NCI-H187 (cell line): ENCODE measurements at regions not wholly inside any gene's neighbourhood (a gene's known extent, or its start where the extent isn't known, plus 50 kb on each side); places are given as distances from the start of the nearest gene placed in this dataset.

Source experiments
- DNase-seq, 2 experiments: peaks; one replicate each; lab custom pipeline; 2025; lab: John Stamatoyannopoulos, UW

DNA sequence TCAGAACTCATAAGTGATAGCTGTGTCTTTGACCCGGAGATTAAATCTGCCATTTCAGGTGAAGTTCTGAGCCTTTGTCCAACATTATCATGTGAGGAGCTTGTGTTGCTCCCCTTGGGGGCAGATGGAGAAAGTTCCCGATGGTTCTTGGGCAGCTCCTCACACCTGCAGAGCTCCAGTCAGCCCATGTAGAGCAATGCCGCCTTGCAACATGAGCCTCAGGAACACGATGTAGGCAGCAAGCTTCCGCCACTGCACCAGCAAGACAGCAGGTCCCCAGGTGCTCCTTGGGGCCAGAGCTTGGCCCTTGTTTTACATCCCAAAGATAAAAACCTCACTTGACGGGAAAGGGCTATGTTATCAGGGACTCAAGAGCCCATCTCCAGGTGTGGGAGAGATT is 292.7 kb downstream of the IRX1 start:
- no peak for DNase-seq

DNA sequence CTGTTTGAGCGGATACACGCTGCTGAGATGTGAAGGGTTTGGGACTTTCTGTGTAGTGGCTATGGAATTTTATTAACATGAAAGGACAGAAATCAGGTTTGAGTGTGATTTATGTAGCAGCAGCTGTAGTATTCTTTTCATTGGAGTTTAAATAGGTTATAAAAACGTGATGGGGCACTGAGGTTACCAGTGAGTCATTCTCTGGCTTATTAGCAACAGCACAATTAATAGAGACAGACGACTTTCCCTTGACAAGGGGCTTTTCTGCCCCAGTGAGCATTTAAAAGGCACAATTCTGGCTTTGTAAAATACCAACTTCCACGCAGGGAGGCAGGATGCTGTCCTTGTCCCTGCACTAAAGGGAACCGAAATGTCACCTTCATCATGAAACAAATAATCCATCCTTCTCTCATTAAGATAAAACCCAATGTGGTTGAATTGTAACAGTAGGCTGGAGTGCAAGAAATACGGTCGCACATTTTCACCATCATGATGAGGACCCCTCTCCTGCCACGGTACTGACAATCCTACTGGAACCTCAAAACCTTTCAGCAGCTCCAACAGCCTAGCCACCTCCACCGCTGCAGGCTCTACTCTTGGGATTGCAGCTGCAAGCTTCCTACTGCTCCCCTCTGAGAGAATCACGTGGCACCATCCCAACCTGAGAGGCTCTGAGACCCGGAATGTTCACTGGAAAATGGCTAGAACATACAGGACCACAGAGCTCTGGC is 293.9 kb downstream of the IRX1 start:
- DNase-seq: no peak

DNA sequence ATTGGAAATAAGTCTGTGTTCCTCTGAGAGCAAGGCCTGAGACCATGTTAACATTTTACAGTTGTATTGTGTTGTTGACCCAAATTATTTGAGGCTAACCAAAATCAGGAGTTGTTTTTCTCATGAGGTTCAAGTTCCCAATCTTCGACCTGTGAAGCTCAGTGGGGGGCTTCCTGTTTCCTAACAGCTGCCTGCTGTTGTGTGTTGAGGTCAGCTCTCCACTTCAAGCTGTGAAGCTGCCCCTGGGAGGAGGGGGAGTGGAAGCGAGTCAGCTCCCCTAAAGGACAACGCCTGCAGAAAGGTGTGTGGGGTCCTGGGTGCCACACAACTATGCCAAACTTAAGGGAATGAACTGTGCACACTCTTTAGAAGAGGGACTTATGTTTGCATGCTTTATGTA is 295.5 kb downstream of the IRX1 start:
- no peak for DNase-seq

DNA sequence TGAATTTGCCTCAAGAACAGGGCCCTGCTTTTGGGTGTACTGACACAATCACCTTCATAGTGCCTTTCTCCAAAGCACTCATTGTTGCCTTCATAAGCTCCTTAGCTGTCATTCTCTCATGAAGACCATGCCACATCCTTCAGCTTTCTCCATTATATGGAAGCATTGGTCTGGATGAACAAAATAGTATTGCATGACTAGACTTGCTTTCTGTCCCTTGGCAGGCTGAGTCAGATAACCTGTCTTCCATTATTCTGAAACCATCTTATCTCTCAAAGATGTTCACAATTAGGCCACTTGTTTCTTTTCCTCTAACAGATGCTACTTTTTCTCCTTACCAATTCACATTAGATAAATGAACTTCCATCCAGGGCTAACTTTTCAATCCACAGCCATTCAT is 297.9 kb downstream of the IRX1 start:
- no peak for DNase-seq

DNA sequence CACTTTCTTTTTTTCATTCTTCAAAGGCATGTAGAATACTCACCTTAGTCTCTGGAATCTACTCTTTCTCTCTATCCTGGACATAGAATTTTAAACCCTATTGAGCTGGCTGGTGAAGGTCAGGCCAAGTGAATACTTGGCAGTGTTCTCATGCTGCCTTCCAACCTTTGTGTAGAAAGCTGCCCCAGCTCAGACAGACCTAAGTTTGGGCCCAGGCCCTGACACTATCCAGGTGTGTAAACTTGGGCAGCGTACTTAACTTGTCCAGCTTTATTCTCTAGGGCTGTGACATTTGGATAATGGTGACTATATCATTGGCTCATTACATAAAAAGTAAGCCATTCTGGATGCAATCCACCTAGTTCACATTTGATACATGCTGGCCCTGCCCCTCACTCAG is 298.3 kb downstream of the IRX1 start:
- DNase-seq: no peak

DNA sequence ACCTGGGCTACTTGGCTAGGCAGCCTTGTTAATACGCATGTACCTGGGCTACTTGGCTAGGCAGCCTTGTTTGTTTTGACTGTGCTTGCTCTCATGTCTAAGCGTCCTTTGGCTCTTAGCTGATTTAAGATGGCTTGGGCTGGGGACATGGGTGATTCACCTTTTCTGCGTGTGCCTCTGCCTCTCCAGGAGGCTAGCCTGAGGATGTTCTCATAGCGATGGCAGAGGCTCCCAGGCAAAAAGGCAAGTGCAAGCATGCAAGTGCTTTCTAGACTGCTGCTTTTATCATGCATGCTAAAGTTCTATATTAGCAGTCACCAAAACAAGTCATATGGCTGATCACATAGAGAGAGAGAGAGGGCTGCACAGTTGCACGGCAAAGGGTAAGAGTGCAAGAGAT is 300.5 kb downstream of the IRX1 start:
- DNase-seq: no peak

DNA sequence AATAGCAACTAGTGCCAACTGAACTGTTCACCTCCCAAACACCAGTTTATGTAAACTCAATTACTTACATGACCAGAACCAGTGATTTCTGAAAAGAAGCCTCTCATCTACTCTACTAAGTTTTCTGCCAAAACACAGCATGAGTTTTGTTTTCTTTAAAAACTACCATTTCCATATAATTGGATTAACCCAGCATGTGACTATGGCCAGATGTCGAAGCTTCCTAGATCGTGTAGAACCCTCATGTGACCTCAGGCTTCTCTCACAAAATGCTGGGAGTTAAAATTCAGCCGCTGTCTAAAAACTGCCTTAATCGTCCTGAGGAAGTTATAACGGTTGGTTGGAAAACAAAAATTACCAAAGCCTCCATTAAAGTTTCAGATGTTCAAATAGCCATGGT is 303.5 kb downstream of the IRX1 start:
- DNase-seq: no peak

DNA sequence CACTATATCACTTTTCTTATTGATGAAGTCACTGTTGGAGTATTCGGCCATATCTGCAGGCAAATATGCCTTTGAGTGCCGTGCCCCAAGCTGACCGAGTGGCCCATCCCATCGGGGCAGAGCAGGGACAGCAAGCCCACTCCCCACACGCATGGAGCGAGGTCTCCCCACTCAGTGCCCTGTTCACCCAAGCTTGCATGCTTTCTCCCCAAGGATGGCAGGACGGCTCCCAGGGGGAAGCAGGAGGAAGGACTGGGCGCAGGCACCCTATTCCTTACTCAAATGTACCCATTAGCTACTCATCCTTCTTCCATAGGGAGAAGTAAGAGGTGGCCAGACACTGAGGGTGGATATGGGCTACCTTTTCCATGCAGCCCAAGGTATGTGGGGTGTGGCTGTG is 309.0 kb downstream of the IRX1 start:
- no peak for DNase-seq

DNA sequence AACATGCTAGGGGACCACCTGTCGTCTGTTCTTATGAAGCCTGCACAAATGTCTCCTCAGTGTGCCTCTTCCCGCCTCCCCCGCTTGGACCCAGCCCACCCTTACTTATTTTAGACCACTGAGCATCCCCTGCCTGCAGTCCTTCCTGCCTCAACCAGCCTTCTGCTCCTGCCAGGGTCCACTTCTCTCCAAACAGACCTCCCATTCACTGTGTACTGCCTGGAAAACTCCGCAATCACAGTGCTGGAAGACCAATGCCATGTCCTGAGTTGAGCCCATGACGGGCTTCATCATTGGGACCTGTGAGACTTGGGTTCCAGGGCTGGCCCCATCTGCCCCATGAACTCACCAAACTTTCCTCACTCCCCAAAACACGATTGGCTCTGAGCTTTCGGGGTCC is 309.4 kb downstream of the IRX1 start:
- no peak for DNase-seq

DNA sequence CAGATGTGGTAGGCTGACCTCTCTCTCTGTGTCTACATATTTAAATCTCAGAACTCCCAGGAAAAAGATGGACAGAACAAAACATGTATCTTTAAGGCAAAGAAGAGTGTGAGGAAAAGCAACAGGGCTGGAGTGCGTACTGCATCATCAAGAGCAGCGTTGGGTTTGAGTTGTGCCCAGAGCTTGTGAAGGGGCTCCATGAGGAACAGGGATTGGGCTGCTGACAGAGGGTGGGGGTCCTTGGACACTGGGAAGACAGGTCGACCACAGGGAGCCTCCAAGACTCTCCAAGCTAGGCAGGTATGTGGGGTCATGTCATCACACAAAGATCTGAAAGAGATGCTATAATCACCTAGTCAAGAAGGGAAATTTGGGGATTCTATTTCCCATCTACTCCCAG is 309.9 kb downstream of the IRX1 start:
- no peak for DNase-seq

DNA sequence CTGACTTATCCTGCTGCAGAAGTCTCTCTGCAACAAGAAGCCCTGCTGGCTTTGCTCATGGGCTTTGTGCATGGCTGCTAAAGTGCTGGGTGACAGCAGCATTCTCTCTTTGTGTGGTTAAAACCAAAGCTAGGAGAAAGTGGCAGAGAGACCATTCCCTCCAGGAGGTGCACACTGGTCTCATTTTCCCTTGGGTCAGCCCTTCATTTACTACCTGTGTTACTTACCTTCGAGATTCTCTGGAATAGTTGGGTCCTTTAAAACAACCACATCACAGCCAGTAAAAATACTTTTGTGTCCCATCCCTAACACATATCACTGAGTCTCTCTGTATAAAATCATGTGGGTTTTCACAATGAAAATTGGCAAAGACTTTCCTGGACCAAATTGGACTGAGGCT is 315.5 kb downstream of the IRX1 start:
- no peak for DNase-seq

DNA sequence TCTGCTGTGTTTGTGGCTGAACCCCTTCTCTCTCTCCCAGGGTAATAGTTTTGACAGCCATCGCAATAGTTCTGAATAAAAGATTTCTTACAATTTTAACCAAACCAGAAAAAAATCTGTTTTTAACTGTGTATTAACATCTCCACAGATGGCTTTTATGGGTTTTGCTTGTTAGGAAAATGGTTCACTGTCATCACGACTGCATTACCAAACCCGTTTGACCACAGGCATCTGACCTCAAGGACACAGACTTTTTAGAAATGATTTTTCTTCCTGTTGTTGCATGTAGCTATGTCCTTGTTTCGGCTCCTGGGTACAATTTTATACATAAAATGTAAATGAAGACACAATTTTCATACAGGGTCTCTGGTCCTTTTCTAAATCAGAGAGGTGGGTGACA is 316.1 kb downstream of the IRX1 start:
- no peak for DNase-seq

DNA sequence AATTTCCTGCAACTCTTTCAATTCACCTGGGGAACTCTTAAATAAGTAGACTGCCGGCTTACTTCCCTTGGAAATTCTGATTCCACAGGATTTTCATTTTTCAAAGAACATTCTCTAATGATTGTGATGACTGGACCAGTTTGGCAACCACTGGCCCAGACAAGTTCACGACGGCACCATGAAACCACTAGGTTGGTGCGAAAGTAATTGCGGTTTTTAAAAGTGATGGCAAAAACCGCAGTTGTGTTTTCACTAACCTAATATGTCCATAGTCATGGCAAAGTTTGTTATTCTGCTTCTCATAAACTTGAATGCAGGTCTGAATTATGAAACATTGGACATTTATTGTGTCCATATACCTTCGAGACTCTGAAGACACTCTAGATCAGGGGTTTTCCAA is 317.2 kb downstream of the IRX1 start:
- no peak for DNase-seq

DNA sequence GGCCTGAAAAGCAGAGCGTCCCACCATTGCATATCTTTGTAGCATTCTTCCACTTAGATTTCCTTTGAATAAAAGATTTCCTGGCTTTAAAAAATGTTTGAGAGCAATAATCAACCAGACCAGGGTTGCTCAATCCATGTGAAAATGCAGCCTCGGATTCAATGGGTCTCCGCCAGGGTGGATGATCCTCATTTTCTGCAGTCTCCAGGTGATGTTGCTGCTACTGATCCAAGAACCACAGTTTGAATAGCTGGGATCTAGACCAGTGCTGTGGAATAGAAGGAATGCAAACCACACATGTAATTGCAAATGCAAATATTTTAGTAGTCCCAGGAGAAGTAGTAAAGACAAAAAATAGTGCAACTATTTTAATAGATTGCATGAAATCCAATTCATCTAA is 317.6 kb downstream of the IRX1 start:
- no peak for DNase-seq

DNA sequence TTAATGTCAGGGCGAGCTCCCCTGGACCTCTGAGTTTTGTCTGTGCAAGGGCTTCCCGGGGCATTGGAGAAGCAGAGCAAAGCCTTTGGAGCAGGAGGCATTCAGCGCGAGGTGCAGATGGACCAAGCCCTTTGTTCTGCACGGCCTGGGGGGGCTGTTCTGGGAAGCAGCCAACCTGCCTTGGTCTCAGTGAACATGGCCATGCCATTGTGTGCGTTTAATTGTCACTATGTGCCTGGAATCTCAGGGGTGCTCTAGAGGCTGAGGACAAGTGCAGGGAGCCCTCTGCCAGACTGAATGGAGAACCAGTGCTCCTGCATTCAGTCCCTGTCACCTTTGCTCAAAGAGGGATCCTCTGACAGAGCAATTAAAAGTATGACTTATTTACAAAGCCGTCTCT is 329.4 kb downstream of the IRX1 start:
- no peak for DNase-seq

DNA sequence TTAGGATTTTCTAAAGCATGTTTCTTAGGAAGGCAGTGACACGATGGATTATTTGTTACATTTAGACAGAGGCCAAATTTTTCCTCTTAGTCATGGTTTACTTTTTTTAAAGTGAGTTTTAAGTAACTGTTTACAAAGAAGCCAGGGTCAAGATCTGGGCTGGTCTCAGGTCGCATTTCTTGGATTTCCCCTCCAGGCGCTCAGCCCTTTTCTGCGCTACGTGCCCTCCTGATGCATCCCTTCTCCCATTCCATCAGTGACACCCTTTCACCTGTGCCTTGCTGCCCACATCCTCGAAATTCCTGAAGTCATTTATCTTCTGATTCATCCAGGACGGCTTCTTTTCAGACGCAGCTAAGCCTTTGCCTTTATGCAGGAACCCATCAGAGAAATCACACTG is 330.3 kb downstream of the IRX1 start:
- DNase-seq: no peak

DNA sequence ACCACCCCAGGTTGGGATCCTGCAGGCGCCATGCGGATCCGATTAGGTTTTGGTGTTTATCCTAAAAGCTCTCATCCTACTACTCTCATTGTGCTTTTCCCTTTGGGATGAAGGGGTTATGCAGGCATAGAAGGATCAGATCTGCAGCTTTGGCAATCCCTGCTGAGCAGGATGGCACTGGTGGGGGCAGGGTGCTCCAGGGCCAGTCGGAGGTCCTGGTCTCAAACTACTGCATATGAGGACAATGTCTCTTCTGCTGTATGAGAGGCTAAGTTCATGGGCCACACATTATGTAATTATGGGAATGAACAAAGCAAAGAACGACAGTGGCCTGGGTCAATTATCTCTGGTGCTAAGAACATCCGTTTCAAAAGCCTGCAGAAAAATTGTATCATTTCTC is 334.2 kb downstream of the IRX1 start:
- no peak for DNase-seq

DNA sequence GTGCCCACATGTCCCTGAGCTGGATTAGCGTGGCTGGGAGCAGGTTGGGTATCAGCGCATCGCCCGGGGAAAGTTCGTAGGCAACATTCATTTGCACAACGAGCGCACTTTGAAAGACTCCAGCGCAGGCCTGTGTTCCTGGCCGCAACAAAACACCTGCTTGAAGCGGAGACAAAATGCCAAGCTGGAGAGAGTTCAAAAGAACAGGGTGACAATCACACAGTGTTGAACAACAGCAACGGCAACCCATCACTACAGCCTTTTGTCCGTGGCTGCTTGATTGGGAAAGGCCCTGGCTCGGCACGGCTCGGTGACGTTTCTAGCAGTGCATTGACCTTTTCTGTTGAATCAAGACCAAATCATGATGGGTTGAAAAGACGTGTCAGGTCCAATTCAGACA is 336.3 kb downstream of the IRX1 start:
- no peak for DNase-seq

DNA sequence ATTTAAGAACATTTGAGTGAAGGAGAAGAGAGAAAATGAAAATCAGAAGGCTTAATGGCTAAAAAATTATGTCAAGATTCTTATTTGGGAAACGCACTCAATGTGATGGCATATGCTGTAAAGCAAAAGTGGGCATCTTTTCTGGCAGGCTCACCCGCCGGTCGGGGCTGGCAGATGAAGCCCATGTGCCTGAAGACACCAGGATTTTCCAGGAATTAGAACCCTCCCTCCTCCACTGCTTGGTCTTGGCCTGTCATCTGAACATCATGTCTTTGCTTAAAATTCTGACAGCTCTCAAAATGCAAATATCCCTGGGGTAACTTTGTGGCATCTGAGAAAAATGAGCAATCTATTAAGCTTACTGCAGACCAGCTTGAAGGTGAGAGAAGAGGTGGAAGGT is 337.9 kb downstream of the IRX1 start:
- no peak for DNase-seq

DNA sequence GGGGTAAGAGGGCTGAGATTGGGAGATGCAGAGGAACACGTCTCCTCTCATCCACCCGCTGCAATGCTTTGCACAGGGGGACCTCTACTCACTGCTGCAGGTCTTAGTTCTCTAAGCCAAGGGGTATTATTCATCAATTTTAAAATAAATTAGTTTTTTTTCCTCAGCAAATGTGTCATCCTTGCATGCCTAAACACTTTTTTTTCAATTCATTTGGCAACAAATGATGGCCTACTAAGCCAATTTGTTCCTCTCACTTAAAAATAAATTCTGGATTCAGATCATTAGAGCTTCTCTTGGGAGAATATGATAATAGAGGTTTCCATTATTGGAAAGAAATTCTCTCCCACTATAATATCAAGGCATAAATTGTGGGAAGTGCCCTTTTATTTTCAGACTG is 338.3 kb downstream of the IRX1 start:
- DNase-seq: no peak

DNA sequence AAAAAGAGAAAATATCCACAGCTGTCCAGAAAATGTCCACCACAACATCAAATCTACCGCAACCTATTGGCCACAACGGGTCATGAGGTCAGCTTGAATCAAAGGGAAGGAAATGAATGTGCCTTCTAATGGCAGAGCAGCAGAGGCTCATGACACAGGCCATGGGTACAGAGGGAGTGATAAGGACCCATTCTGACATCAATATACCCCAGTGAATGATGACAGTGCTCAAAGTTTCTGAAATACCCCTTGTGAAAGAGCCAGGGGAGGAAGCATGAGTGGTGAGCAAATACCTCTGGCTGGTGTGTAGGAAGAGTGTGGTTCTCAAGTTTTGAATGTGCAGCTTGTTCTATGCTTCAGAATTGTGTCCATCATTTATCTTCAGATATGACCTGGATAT is 348.2 kb downstream of the IRX1 start:
- DNase-seq: no peak

DNA sequence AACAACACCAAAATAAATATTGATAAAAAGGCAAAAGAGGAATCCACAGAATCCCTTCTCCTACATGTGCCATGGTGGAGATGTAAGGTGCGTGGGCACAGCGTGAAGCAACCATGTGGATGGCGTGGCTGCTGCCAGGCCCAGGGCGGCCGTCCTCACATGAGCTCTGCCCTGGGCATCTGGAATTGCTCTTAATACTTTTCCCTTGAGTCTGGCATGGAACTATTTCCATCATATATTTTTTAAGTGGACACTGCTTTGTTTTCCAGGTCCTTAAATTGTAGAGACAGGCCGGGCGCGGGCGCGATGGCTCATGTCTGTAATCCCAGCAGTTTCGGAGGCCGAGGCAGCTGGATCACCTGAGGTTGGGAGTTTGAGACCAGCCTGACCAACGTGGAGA is 349.3 kb downstream of the IRX1 start:
- DNase-seq: no peak

DNA sequence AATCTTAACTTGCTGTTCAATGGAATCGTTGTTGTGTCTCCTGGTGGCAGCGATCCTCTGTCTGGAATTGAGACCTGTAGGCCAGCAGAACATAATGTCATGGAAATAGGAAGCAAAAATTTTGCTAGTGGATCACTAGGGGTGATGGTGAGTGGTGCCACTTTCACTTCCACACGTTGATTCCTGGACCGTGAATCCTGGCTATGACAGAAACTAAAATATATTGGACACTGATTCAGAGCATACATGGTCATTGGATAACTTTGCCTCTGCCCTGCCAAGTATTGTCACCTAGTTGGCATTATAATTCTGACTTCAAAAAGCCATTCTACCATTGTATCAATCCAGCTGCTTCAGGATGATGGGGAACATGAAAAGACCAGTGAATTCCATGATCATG is 353.2 kb downstream of the IRX1 start:
- no peak for DNase-seq

DNA sequence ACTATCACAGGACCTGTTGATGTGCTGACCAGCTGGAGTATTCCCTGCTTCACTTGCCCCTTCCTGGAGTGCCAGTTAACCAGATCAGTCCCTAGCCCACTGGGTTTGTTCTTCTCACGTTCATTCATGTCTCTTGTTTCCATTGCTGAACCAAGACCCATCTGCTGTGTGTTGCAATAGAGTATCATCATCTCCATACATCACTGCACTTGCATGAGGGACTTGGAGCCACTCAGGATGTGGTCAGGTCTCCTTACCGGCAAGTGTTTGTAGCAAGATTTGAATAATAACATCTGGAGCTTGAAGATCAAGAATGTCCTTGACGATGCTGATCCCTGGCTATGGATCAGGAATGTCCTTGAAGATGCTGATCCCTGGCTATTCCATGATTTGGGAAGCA is 358.6 kb downstream of the IRX1 start:
- no peak for DNase-seq

DNA sequence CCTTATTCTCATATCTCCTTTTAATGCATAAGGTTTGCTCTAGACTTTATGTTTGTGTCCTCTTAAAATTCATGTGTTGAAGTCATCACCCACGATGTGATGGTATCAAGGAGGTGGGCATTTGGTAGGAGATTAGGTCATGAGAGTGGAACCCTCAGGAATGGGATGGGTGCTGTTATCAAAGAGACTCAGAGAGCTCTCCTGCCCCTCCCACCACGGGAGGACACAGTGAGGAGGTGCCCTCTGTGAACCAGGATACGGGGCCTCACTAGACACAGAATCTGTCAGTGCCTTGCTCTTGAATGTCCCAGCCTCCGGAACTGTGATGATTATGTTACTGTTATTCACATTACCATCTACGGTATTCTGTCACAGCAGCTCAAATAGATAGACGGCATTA is 359.0 kb downstream of the IRX1 start:
- DNase-seq: no peak
